NCI-H82 treated with DMSO at 0.1 percent for 48 hours (cell line): ENCODE measurements at regions not wholly inside any gene's neighbourhood (a gene's known extent, or its start where the extent isn't known, plus 50 kb on each side); places are given as distances from the start of the nearest gene placed in this dataset.

Experiments
- DNase-seq: peaks from one replicate; lab custom pipeline; 2025; ENCODE audit not compliant: unreplicated experiment; lab: John Stamatoyannopoulos, UW

DNA sequence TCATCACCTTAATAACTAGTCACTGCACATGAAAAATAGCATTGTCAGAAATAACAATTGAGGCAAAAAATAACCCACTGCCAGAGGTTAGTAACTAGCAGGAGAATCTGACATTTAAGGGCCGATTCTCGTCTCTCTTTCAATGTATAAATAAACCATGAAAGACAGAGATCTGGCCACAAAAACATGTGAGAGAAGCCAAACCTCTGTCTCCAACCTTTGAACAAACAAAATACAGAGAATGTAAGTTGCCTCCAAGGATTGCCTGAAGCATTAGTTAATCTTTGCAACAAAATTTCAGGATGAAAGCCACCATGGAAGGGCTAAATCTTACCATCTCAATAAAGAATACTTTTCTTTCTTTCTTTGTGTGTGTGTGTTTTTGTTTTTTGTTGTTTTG, 257.4 kb upstream of the TMTC1 start:
- DNase-seq: no peak

GRCh38 chr12:30030693-30031374, 247.1 kb upstream of the TMTC1 start:
- no peak for DNase-seq

DNA sequence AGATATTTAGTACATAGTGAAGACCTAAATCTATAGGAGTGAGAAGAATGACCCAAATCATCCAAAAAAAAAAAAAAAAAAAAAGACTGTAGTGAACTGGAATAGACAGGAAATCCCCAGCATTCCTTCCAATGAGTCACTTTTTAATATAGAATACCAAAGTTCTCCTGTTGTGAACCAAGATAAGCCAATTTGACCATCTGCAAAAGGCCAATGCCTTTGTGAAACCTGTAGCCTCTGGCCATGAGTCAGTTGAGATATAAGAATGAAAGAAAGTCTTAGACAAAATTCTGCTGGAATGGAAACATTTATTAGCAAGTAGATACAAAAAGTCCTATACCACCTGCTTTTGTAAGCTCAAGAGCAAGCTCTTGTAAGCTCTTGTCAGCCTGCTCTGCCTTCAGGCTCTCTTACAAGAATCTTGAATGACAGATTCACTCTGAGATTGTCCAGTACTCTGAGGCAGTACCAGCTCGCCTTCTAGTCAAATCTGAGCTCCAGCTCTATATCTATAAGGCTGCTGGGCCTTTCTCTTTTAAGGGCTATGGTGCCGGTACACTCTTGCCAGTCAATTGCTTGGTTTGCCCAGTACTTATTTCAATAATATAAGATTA, 243.0 kb upstream of the TMTC1 start:
- no peak for DNase-seq

DNA sequence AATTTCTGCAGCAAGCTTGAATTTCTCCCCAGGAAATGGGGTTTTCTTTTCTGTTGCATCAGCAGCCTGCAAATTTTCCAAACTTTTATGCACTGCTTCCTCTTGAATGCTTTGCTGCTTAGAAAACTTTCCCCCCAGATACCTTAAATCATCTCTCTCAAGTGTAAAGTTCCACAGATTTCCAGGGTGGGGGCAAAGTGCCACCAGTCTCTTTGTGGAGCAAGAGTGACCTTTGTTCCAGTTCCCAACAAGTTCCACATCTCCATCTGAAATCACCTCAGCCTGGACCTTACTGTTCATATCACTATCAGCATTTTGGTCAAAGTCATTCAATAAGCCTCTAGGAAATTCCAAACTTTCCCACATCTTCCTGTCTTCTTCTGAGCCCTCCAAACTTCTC, 241.6 kb upstream of the TMTC1 start:
- no peak for DNase-seq

DNA sequence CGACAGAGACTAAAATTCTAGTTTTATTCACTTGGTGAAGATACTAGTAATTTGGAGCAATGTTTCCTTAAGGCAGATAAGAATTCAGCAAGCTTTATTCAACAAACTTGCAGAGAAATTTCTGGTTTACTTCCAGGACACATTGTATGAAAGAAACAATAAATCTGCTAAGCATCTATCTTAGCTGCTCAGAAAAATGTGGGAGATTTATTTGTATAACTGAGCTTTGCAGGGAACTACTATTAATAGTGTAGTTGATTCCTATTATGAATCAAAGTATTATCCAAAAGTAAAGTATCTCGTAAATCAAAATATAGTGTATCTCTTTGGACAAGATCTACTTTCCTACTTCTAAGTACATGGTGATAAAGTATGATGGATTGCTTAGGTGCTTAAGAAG, 239.4 kb upstream of the TMTC1 start:
- no peak for DNase-seq

GRCh38 chr12:30021051-30021833, 237.5 kb upstream of the TMTC1 start:
- DNase-seq: no peak

DNA sequence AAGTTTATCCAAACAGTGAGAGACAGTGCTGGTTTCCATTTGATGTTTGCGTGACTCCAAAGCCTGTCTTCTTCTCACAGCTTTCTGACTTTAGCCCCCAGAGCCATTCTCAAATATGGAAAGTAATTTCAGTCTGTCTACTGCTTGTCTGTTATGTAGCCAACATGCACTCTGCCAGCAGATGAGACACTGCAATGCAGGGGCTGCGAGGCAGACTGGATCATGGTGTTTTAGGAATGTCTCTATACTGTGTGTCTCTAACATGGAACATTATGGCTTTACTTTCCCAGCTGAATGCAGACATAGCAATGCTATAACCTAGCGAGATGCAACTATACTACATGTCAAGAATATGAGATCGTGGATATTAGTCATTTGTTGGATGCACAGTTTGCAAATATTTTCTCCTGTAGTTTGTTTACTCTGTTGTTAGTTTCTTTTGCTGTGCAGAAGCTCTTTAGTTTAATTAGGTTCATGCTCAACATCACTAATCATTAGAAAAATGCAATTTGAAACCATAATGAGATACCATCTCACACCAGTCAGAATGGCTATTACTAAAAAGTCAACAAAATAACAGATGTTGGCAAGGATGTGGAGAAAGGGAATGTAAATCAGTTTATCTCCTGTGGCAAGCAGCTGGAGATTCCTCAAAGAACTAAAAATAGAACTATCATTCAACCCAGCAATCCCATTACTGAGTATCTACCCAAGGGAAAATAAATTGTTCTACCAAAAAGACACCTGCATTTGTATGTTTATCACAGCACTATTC, 235.8 kb upstream of the TMTC1 start:
- peak; percentile 50 for DNase-seq

GRCh38 chr12:30016540-30017055, 232.9 kb upstream of the TMTC1 start:
- DNase-seq: peak; percentile 22

DNA sequence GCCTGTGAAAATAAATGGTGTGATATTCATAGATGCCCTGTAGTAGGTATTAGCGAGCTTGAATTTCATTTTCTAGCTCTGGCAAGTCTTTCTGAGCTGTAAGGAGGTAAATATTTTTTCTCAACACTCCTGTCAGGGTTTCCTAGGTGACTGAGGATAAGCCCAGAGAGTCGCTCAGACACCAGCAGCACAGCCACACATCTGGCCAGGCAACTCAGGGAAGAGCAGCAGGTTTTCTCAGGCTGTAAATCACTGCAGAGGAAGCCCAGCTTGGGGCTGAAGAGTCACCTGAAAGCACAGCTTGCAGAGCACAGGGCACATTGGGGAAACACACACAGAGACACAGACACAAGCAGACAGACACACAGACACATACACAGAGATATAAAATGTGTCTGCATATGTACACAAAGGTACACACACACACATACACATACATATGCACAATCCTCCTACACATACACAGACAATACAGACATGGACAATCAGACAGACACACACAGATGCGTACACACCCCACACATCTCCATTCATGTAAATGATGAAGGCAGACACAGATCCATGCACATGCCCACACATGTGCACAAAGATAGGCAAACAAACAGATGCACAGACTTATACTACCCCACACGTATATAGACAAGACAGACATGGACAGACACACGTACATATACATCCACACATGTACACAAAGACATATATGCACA, 232.0 kb upstream of the TMTC1 start:
- peak; percentile 20 for DNase-seq

- no peak for DNase-seq
Observed at GRCh38 chr12:30014991-30015390, 231.2 kb upstream of the TMTC1 start.

DNA sequence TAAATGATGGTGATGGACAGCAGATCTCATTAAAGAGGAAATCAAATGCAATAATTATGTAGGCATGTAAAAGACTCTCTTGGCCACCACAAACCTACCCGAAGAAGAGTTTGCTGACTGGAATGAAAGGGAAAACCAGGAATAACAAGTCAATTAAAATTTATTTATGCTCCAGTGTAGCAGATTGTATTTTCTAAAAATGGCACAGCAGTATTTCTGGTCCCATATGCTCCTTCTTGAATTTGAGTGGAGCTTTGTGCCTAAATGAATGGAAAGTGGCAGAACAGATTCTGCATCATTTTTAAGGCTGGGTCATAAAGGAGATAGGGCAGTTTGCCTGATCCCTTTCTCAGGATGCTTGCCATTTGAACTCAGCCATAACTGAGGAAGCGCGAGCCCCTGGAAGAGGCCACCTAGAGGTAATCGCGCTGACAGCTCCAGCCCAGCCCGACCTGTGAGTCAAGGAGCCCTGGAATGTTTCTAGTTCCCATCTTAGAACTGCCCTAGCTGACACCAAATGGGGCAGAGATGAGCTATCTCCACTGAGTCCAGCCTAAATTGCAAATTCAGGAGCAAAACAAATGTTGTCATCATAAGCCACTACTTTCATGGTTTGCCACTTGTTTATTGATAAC, 229.2 kb upstream of the TMTC1 start:
- no peak for DNase-seq

- DNase-seq: no peak
Observed at GRCh38 chr12:30010071-30011052, 226.6 kb upstream of the TMTC1 start.

- DNase-seq: no peak
Observed at GRCh38 chr12:30006021-30006420, 222.3 kb upstream of the TMTC1 start.

- no peak for DNase-seq
Observed at GRCh38 chr12:30003321-30003720, 219.6 kb upstream of the TMTC1 start.

- DNase-seq: peak; percentile 60
Observed at GRCh38 chr12:30002677-30003076, 218.9 kb upstream of the TMTC1 start.

GRCh38 chr12:30000401-30000800, 216.7 kb upstream of the TMTC1 start:
- no peak for DNase-seq

- DNase-seq: no peak
Observed at GRCh38 chr12:29996993-29997392, 213.3 kb upstream of the TMTC1 start.

DNA sequence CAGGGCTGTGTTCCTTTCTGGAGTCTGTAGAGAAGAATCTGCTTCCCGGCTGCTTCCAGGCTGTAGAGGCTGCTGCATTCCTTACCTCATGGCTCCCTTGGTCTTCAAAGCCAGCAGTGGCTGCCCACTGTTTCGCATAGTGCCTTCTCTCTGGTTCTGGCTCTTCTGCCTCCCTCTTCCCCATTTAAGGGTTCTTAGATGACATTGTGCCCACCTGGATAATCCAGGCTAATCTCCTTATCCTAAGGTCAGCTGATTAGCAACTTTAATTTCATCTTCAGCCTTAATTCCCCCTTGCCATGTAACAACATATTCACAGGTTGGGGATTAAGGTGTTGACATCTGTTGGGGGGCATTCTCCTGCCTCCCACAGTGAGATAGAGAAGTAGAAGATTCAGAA, 208.6 kb upstream of the TMTC1 start:
- DNase-seq: peak; percentile 82

DNA sequence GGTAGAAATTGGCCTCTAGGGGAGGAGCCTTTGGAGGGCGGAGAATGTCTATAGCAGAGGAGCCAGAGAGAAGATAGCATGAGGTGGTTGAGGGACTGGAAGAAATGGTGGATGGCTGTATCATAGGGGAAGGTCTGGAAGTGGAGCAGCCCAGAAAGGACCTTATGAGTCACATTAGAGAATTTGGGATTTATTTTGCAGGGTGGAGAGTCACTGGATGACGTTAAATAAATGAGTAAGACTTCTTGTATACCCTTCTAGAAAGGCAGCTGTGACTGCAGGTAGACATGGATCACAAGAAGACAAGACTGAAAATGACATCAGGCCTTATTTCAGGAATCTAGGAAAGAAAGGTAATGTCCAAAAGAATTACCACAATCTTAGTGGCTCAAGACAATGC, 208.2 kb upstream of the TMTC1 start:
- no peak for DNase-seq
